RWPE2 (cell line): ENCODE measurements at regions not wholly inside any gene's neighbourhood (a gene's known extent, or its start where the extent isn't known, plus 50 kb on each side); places are given as distances from the start of the nearest gene placed in this dataset.

ENCODE experiments used
- ATAC-seq: fragments of 200-7000 bp; cut with Tn5 transposase; 3 replicates; pipeline ENCODE4 v1.9.1; 2021; ENCODE audit warnings: low read depth
- DNase-seq: peaks from one replicate; pipeline ENCODE4 v3.0.0-alpha.2; 2020; ENCODE audit warnings: low spot score
- H3K27ac ChIP-seq: fragments of 450-650 bp; 2 replicates; pipeline ENCODE4 v1.5.1; 2017; ENCODE audit warnings: mild to moderate bottlenecking; ENCODE audit not compliant: poor library complexity, severe bottlenecking
- H3K27me3 ChIP-seq: fragments of 250-450 bp; sonication (Bioruptor Pico); 2 replicates; pipeline ENCODE4 v1.5.1; 2021; ENCODE audit warnings: mild to moderate bottlenecking, moderate library complexity; ENCODE audit not compliant: insufficient read depth, poor library complexity, severe bottlenecking
- H3K36me3 ChIP-seq: fragments of 250-450 bp; sonication (Bioruptor Pico); 2 replicates; pipeline ENCODE4 v1.5.1; 2020; ENCODE audit warnings: low read depth, mild to moderate bottlenecking, moderate library complexity
- H3K4me1 ChIP-seq: fragments of 250-450 bp; sonication (Bioruptor Pico); 2 replicates; pipeline ENCODE4 v1.5.1; 2021; ENCODE audit warnings: mild to moderate bottlenecking, moderate library complexity; ENCODE audit not compliant: insufficient read depth, poor library complexity, severe bottlenecking
- H3K4me3 ChIP-seq: fragments of 250-450 bp; sonication (Bioruptor Pico); 2 replicates; pipeline ENCODE4 v1.5.1; 2021; ENCODE audit warnings: mild to moderate bottlenecking, moderate library complexity; ENCODE audit not compliant: severe bottlenecking
- H3K9me3 ChIP-seq: fragments of 250-450 bp; sonication (Bioruptor Pico); 2 replicates; pipeline ENCODE4 v1.5.1; 2021; ENCODE audit warnings: mild to moderate bottlenecking, moderate library complexity; ENCODE audit not compliant: severe bottlenecking
- CTCF ChIP-seq: fragments of 450-650 bp; IDR thresholded peaks from one replicate; pipeline ENCODE4 v1.5.1; 2017; ENCODE audit warnings: mild to moderate bottlenecking, moderate library complexity; ENCODE audit not compliant: poor library complexity, severe bottlenecking

- Histone ChIP-seq H3K4me3 (no peak overlapping the region), H3K9me3 (no peaks in the 10 kb centered on the region), H3K27ac (no peak overlapping the region), H3K4me1 (no peaks in the 10 kb centered on the region), H3K27me3 (peaks cover 44% of the 10 kb centered on the region), H3K36me3 (no peaks in the 10 kb centered on the region)
- no peak for ATAC-seq
- DNase-seq, result no peak
- TF ChIP-seq CTCF, result no peak
These were observed 123.8 kb downstream of the TMEM174 start for GRCh38 chr5:73296772-73297171.

GRCh38 chr5:73295921-73296320 is 122.9 kb downstream of the TMEM174 start:
- no peak for TF ChIP-seq CTCF
- H3K27ac ChIP-seq, result no peak overlapping the region
- no peaks in the 10 kb centered on the region for H3K4me1 ChIP-seq
- H3K27me3 ChIP-seq, result peaks cover 43% of the 10 kb centered on the region
- no peaks in the 10 kb centered on the region for H3K9me3 ChIP-seq
- ATAC-seq (no peak), DNase-seq (no peak)
- H3K36me3 ChIP-seq, result no peaks in the 10 kb centered on the region
- no peak overlapping the region for H3K4me3 ChIP-seq

GRCh38 chr5:73295447-73295846 is 122.5 kb downstream of the TMEM174 start:
- H3K4me1 ChIP-seq, result no peaks in the 10 kb centered on the region
- ATAC-seq (peak; percentile 24; the same call in 1 of the 3 replicates), DNase-seq (no peak)
- peak; percentile 26 for TF ChIP-seq CTCF
- peaks cover 38% of the 10 kb centered on the region for H3K27me3 ChIP-seq
- no peak overlapping the region for H3K4me3 ChIP-seq
- H3K36me3 ChIP-seq, result no peaks in the 10 kb centered on the region
- H3K9me3 ChIP-seq, result no peaks in the 10 kb centered on the region
- no peak overlapping the region for H3K27ac ChIP-seq

GRCh38 chr5:73292816-73293459 is 119.9 kb downstream of the TMEM174 start:
- no peak overlapping the region for H3K4me3 ChIP-seq
- H3K4me1 ChIP-seq, result no peaks in the 10 kb centered on the region
- 0 out of 3 replicates have a peak, but pooled peaks have one; percentile 49 for ATAC-seq
- TF ChIP-seq CTCF, result no peak
- no peaks in the 10 kb centered on the region for H3K36me3 ChIP-seq
- DNase-seq, result no peak
- H3K9me3 ChIP-seq, result no peaks in the 10 kb centered on the region
- H3K27me3 ChIP-seq, result peaks cover 15% of the 10 kb centered on the region
- no peak overlapping the region for H3K27ac ChIP-seq

GRCh38 chr5:73291873-73292272 is 118.9 kb downstream of the TMEM174 start:
- Histone ChIP-seq H3K9me3 (no peaks in the 10 kb centered on the region), H3K4me1 (no peaks in the 10 kb centered on the region), H3K27me3 (peaks cover 6% of the 10 kb centered on the region), H3K27ac (no peak overlapping the region), H3K36me3 (no peaks in the 10 kb centered on the region), H3K4me3 (no peak overlapping the region)
- no peak for TF ChIP-seq CTCF
- no peak for ATAC-seq
- DNase-seq, result no peak
